ENCODE measurements at regions not wholly inside any gene's neighbourhood (a gene's known extent, or its start where the extent isn't known, plus 50 kb on each side); places are given as distances from the start of the nearest gene placed in this dataset.

DNA sequence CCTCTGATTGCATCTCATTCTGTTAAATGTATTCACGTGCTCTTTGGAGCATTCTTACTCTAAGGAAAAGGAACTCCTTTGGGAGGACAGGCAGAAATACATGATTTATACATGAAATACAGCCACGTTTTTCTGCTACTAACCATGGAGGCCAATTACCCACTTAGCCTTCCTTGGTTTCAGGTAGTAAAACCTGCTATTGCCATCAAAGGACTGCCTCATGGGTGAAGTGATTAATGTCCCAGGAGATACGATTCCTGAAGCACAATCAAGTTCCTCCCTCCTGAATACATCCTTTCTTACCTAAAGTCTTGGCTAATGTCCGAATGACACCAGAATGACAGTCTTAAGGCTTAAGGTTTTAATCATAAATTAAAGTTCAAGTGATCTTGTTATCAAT, 58.5 kb upstream of the PIK3CG start:
- Histone ChIP-seq H3K79me1 (ENCODE audit: low read depth in 1 of 2, low read length in 2 of 2) (no peaks in the 10 kb centered on the region), H3K27ac (ENCODE audit: insufficient read depth, low read length) (no peak overlapping the region), H3K27me3 (ENCODE audit: control insufficient read depth, insufficient read depth, low read length) (peaks cover 4% of the 10 kb centered on the region; the same call in 1 of the 2 replicates), H3K9me3 (ENCODE audit: control insufficient read depth, insufficient read depth, low read length) (no peaks in the 10 kb centered on the region), H3K4me3 (ENCODE audit: insufficient read depth, low read depth, low read length) (no peak overlapping the region), H2AFZ (replicated peaks; ENCODE audit: low read length, poor library complexity) (no peak overlapping the region), H4K91ac (ENCODE audit: insufficient read depth, low read depth, low read length) (no peak overlapping the region), H3K56ac (ENCODE audit: extremely low read depth, insufficient read depth, low read length) (no peak overlapping the region), H2BK20ac (ENCODE audit: low read depth, low read length) (no peak overlapping the region), H3K9ac (ENCODE audit: low read depth, low read length) (no peak overlapping the region), H3K4ac (ENCODE audit: low read depth, low read length) (no peak overlapping the region), H4K8ac (ENCODE audit: low read depth in 2 of 2, low read length in 2 of 2) (no peak overlapping the region), H3K9me1 (ENCODE audit: insufficient read depth, low read length) (no peaks in the 10 kb centered on the region), H3K4me2 (ENCODE audit: low read depth, low read length) (no peak overlapping the region), H3K23ac (ENCODE audit: low read depth, low read length) (no peak overlapping the region), H4K5ac (ENCODE audit: low read depth, low read length) (no peak overlapping the region), H2BK15ac (ENCODE audit: low read depth, low read length) (no peak overlapping the region), H2BK5ac (ENCODE audit: low read depth, low read length, poor library complexity, severe bottlenecking) (no peak overlapping the region), H2BK120ac (ENCODE audit: low read depth, low read length) (no peak overlapping the region), H4K20me1 (ENCODE audit: insufficient read depth, low read length) (no peaks in the 10 kb centered on the region), H2AK9ac (replicated peaks; ENCODE audit: low read depth, low read length, poor library complexity) (no peak overlapping the region), H2AK5ac (ENCODE audit: low read depth, low read length) (no peak overlapping the region), H3K14ac (replicated peaks; ENCODE audit: low read depth, low read length) (no peak overlapping the region), H3K36me3 (ENCODE audit: control insufficient read depth, insufficient read depth, low read length) (no peaks in the 10 kb centered on the region), H3K18ac (ENCODE audit: low read depth, low read length) (no peak overlapping the region), H3K4me1 (ENCODE audit: control insufficient read depth, insufficient read depth, low read length) (no peaks in the 10 kb centered on the region)
- ChIA-PET CTCF (no interaction called here), POLR2A (ENCODE audit: unreplicated experiment) (no interaction called here)
- no CpG with 5 or more reads among the region's 4 CpGs for WGBS, 2 experiments (ENCODE audit: extremely low coverage in 2 of 2, insufficient read length in 1 of 2)
- intact Hi-C loops (cut with micrococcal nuclease), result no loop called here
- TF ChIP-seq MXI1 (IDR thresholded peaks at IDR 0.05; ENCODE audit: borderline replicate concordance, low read depth, low read length) (no peak), CHD1 (IDR thresholded peaks at IDR 0.05; ENCODE audit: low read depth, low read length) (no peak), SMC3 (IDR thresholded peaks at IDR 0.05; ENCODE audit: low read depth, low read length) (no peak), FOS (IDR thresholded peaks at IDR 0.05; ENCODE audit: low read depth, low read length) (no peak), RCOR1 (IDR thresholded peaks at IDR 0.05; ENCODE audit: insufficient replicate concordance, low read length) (no peak), RFX5 (IDR thresholded peaks at IDR 0.05; ENCODE audit: low read depth, low read length) (no peak), ELK1 (IDR thresholded peaks at IDR 0.05; ENCODE audit: borderline replicate concordance, low read depth, low read length) (no peak), MAFK (IDR thresholded peaks at IDR 0.05; ENCODE audit: low read depth, low read length) (no peak)
- TF ChIP-seq, protein P1, sequence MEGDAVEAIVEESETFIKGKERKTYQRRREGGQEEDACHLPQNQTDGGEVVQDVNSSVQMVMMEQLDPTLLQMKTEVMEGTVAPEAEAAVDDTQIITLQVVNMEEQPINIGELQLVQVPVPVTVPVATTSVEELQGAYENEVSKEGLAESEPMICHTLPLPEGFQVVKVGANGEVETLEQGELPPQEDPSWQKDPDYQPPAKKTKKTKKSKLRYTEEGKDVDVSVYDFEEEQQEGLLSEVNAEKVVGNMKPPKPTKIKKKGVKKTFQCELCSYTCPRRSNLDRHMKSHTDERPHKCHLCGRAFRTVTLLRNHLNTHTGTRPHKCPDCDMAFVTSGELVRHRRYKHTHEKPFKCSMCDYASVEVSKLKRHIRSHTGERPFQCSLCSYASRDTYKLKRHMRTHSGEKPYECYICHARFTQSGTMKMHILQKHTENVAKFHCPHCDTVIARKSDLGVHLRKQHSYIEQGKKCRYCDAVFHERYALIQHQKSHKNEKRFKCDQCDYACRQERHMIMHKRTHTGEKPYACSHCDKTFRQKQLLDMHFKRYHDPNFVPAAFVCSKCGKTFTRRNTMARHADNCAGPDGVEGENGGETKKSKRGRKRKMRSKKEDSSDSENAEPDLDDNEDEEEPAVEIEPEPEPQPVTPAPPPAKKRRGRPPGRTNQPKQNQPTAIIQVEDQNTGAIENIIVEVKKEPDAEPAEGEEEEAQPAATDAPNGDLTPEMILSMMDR (conservative IDR thresholded peaks at IDR 0.05; ENCODE audit: low read depth, low read length), result no peak
- BruUV-seq (replicated peaks), result no TSS peak
- in situ Hi-C loops (cut with MboI; ENCODE audit: low sequenced_read_pairs), result no loop called here
- ATAC-seq (ENCODE audit: low read depth) (no peak), DNase-seq (no peak)
- dilution Hi-C loops (cut with HindIII; ENCODE audit: low sequenced_read_pairs, unreplicated experiment), result no loop called here
